Mesodermal cell (in vitro differentiated cells): ENCODE measurements at regions not wholly inside any gene's neighbourhood (a gene's known extent, or its start where the extent isn't known, plus 50 kb on each side); places are given as distances from the start of the nearest gene placed in this dataset.

Experiments
- H3K27ac ChIP-seq: 2 replicates; pipeline ENCODE4 v1.7.0; 2013; ENCODE audit warnings: mild to moderate bottlenecking, low read depth, low read length, moderate library complexity; ENCODE audit not compliant: severe bottlenecking
- H3K36me3 ChIP-seq: 2 replicates; pipeline ENCODE4 v1.7.1; 2013; ENCODE audit warnings: mild to moderate bottlenecking, low read length, moderate library complexity; ENCODE audit not compliant: control insufficient read depth, insufficient read depth
- H3K4me1 ChIP-seq: one replicate; pipeline ENCODE4 v1.7.1; 2013; ENCODE audit warnings: mild to moderate bottlenecking, low read length; ENCODE audit not compliant: insufficient read depth, control insufficient read depth, poor library complexity, severe bottlenecking
- H3K4me3 ChIP-seq: 2 replicates; pipeline ENCODE4 v1.7.0; 2013; ENCODE audit warnings: low read length, control low read depth, mild to moderate bottlenecking; ENCODE audit not compliant: insufficient read depth, poor library complexity, severe bottlenecking; ENCODE audit errors: extremely low read depth
- H3K9me3 ChIP-seq: 2 replicates; pipeline ENCODE4 v1.7.1; 2013; ENCODE audit warnings: mild to moderate bottlenecking, low read length, moderate library complexity; ENCODE audit not compliant: control insufficient read depth
- WGBS, 2 experiments: methylation state at CpG; one replicate each; pipeline ENCODE4 v1.1.5; 2013; ENCODE audit warnings: missing lambda C conversion rate in 2 of 2; ENCODE audit not compliant: insufficient coverage in 2 of 2; 5-methylcytosine and 5-hydroxymethylcytosine counted together

- Histone ChIP-seq H3K4me1 (no peaks in the 10 kb centered on the region), H3K9me3 (no peaks in the 10 kb centered on the region), H3K27ac (no peak overlapping the region), H3K4me3 (no peak overlapping the region), H3K36me3 (no peaks in the 10 kb centered on the region)
- 83 to 94% methylated on average over 2 of the region's 2 CpGs for WGBS, 2 experiments
These were observed 472.4 kb upstream of the MGMT start for GRCh38 chr10:128994598-128995143.

DNA sequence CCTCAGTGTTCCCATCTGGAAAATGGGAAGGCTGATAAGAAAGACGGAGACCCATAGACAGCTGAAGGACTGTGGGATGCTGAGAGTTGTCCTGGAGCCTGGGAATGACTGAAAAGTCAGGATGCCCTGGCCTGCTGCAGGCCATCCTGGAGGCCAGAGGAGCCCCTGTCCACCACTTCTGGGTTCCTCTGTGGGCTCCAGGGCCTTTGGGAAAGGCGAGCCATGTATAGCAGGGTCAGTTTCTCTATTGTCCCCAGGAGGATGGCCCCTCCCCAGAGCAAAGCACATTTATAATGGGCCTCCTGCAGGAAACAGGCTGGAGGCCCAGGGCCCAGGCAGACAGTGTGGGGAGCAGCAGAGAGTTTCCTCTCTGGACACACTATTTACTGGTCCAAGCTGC, 471.4 kb upstream of the MGMT start:
- WGBS, 2 experiments: 83 to 100% methylated on average over 1 to 2 of the region's 2 CpGs
- Histone ChIP-seq H3K36me3 (no peaks in the 10 kb centered on the region), H3K4me1 (no peaks in the 10 kb centered on the region), H3K9me3 (no peaks in the 10 kb centered on the region), H3K27ac (no peak overlapping the region), H3K4me3 (no peak overlapping the region)

DNA sequence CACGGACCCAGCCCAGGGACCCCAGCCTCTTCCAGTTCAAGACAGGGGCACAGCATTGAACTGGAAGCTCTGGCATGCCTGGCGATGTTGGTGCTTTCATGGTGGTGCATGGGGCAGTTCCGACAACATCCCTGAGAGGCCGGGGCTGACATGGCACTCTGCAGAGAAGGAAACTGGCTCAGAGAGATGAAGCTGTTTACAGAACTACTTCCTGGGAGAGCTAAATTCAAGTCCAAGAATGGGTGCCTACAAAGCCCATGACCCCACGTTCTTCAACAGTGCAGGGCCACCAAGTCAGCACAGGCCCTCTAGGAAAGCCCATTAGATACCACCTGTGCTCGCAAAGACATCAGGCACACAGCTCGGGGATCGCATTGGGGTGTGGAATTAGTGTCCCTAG, 470.9 kb upstream of the MGMT start:
- no peaks in the 10 kb centered on the region for H3K4me1 ChIP-seq
- 92 to 94% methylated on average over 5 to 8 of the region's 8 CpGs for WGBS, 2 experiments

DNA sequence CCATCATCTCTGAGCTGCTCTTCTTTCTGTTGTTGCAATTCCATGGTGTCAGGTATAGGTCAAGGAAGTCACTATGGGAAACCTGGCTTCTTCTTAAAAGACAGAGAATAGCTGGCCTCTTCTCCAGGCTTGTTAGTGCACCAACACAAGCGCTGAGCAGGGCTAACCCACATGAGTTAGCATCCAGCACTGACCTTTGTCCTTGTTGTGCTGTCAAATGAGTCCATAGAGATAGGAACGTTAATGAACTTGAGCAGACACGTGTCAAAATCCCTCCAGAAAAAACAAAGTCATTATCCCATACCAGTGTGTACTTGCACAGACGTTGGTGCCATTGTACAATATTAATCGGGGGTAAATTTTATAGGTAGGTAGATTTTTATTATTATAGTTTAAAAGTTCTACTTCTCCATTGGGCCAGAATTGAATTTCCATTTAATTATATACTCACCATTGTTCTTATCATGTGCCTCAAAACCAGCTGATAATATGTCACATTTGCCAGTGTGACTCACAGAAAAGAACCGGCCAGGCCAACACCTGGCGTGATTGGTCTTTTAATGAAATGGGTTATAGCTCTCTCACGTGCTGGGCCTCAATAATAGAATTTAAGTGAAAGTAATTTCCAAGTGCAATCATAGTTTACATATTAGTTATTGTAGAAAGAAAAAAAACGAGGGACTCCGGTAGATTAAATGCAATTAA, 468.8 kb upstream of the MGMT start:
- 86 to 100% methylated on average over 3 of the region's 10 CpGs for WGBS, 2 experiments
- Histone ChIP-seq H3K9me3 (no peaks in the 10 kb centered on the region), H3K4me1 (no peaks in the 10 kb centered on the region), H3K27ac (no peak overlapping the region), H3K4me3 (no peak overlapping the region), H3K36me3 (no peaks in the 10 kb centered on the region)

More for the DNA sequence above, 470.9 kb upstream of the MGMT start:
- no peaks in the 10 kb centered on the region for H3K9me3 ChIP-seq
- no peak overlapping the region for H3K27ac ChIP-seq
- H3K36me3 ChIP-seq: no peaks in the 10 kb centered on the region
- H3K4me3 ChIP-seq: no peak overlapping the region

DNA sequence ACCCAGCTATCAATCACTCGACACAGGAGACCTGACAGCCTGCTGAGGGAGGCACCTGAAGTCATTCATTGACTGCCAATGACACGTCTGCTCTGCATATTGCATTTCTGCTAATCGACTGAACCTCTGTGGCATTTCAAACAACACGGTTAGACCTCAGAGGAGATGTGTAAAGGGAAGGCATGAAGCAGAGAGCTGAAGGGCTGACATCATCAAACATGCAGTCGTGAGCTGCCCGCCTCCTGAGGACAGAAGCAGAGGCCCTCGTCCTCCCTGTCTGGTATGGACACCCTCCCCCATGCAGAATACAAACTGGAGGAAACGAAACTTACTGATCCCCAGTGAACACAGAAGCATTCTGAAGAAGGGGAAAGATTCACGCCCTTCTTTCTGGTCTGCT, 462.6 kb upstream of the MGMT start:
- no peaks in the 10 kb centered on the region for H3K9me3 ChIP-seq
- no peaks in the 10 kb centered on the region for H3K36me3 ChIP-seq
- 74 to 98% methylated on average over 8 to 9 of the region's 9 CpGs for whole genome bisulfite sequencing, 2 experiments
- no peaks in the 10 kb centered on the region for H3K4me1 ChIP-seq
- no peak overlapping the region for H3K27ac ChIP-seq
- no peak overlapping the region for H3K4me3 ChIP-seq

- Histone ChIP-seq H3K9me3 (no peaks in the 10 kb centered on the region), H3K27ac (no peak overlapping the region), H3K4me1 (no peaks in the 10 kb centered on the region), H3K4me3 (no peak overlapping the region), H3K36me3 (no peaks in the 10 kb centered on the region)
- WGBS, 2 experiments: 86 to 93% methylated on average over 4 to 5 of the region's 8 CpGs
These were observed 462.0 kb upstream of the MGMT start for GRCh38 chr10:129005080-129005479.

GRCh38 chr10:129005804-129006203, 461.2 kb upstream of the MGMT start:
- Histone ChIP-seq H3K9me3 (no peaks in the 10 kb centered on the region), H3K36me3 (no peaks in the 10 kb centered on the region), H3K4me3 (no peak overlapping the region), H3K4me1 (no peaks in the 10 kb centered on the region), H3K27ac (no peak overlapping the region)
- WGBS, 2 experiments: 56 to 69% methylated on average over 3 of the region's 3 CpGs

- H3K4me3 ChIP-seq: no peak overlapping the region
- WGBS, 2 experiments: 92 to 96% methylated on average over 4 to 6 of the region's 6 CpGs
- no peaks in the 10 kb centered on the region for H3K9me3 ChIP-seq
- no peaks in the 10 kb centered on the region for H3K36me3 ChIP-seq
- H3K27ac ChIP-seq: no peak overlapping the region
- no peaks in the 10 kb centered on the region for H3K4me1 ChIP-seq
These were observed 448.5 kb upstream of the MGMT start for GRCh38 chr10:129018511-129018910.

- H3K27ac ChIP-seq: no peak overlapping the region
These were observed 446.2 kb upstream of the MGMT start for GRCh38 chr10:129020651-129021330.

DNA sequence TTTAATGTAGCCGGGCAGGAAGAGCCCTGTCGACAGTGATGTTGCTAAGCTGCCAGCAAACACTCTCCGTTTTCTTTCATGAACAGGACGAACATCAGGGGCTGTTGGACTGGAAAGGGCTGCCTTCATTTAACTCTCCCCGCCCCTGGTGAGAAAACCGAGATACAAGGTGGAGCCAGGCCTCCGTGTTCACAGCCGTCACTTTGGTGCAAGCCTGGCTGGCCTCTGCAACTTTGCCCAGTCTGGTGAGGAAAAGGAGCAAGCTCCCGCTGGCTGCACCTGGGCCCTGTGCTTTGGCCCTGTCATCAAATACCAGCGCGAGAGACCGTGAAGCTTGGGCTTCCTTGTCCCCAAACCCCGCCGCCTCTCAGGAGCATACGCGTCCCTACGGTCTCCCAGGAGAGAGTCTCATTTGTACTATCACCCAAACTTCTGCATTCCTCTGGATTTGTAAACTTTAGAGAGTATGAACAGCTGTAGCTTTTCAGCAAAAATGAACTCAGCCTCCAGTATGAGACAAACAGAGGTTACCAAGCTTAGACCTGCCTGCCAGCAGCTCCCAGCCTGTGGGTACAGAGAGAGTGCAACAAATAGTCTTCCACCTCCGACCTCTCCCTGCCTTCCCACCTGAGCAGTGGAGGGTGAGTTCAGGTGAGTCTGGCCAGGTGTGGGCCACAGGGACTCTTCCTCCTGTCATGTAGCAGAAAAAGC, 445.3 kb upstream of the MGMT start:
- no peaks in the 10 kb centered on the region for H3K4me1 ChIP-seq
- peak overlapping the region; percentile 57 for H3K27ac ChIP-seq
- WGBS, 2 experiments: 44 to 60% methylated on average over 9 to 10 of the region's 18 CpGs
- H3K4me3 ChIP-seq: no peak overlapping the region
- H3K9me3 ChIP-seq: no peaks in the 10 kb centered on the region
- no peaks in the 10 kb centered on the region for H3K36me3 ChIP-seq

More at GRCh38 chr10:129020651-129021330, 446.2 kb upstream of the MGMT start:
- Histone ChIP-seq H3K36me3 (no peaks in the 10 kb centered on the region), H3K9me3 (no peaks in the 10 kb centered on the region), H3K4me1 (no peaks in the 10 kb centered on the region), H3K4me3 (no peak overlapping the region)
- WGBS, 2 experiments: 71 to 80% methylated on average over 1 to 3 of the region's 8 CpGs
